Peyer's patch (tissue), 4 donors: ENCODE measurements at regions not wholly inside any gene's neighbourhood (a gene's known extent, or its start where the extent isn't known, plus 50 kb on each side); places are given as distances from the start of the nearest gene placed in this dataset.

ENCODE experiments used
- POLR2A ChIP-seq, 2 donors: fragments of 450-650 bp; IDR thresholded peaks; one replicate each; pipeline ENCODE4 v1.5.1; 2017; ENCODE audit warnings: antibody characterized with exemption in 2 of 2, mild to moderate bottlenecking in 2 of 2, moderate library complexity in 2 of 2
- TF ChIP-seq, protein P1 (sequence below), 6 experiments: fragments of 450-650 bp in 4 of 6; fragments of 200-600 bp in 2 of 6; sonication (generic) in 1 of 6; IDR thresholded peaks; one replicate each; pipeline ENCODE4 v1.5.1; 2017 to 2019; ENCODE audit warnings: antibody characterized with exemption in 6 of 6, mild to moderate bottlenecking in 3 of 6, moderate library complexity in 1 of 6

DNA sequence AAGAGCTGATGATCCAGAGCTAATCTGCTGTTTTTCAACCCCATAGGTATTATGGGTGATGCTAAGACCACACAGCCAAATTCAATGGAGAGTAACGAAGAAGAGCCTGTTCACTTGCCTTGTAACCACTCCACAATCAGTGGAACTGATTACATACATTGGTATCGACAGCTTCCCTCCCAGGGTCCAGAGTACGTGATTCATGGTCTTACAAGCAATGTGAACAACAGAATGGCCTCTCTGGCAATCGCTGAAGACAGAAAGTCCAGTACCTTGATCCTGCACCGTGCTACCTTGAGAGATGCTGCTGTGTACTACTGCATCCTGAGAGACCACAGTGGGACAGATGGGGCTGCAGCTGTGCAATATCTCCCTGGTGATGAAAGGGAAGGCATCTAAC lies 386.0 kb downstream of the DAD1 start:
- TF ChIP-seq, protein P1, sequence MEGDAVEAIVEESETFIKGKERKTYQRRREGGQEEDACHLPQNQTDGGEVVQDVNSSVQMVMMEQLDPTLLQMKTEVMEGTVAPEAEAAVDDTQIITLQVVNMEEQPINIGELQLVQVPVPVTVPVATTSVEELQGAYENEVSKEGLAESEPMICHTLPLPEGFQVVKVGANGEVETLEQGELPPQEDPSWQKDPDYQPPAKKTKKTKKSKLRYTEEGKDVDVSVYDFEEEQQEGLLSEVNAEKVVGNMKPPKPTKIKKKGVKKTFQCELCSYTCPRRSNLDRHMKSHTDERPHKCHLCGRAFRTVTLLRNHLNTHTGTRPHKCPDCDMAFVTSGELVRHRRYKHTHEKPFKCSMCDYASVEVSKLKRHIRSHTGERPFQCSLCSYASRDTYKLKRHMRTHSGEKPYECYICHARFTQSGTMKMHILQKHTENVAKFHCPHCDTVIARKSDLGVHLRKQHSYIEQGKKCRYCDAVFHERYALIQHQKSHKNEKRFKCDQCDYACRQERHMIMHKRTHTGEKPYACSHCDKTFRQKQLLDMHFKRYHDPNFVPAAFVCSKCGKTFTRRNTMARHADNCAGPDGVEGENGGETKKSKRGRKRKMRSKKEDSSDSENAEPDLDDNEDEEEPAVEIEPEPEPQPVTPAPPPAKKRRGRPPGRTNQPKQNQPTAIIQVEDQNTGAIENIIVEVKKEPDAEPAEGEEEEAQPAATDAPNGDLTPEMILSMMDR (IDR thresholded peaks at IDR 0.05) = no peak
- TF ChIP-seq POLR2A (IDR thresholded peaks at IDR 0.05) = no peak
